Osteoblast (primary cell): ENCODE measurements at regions not wholly inside any gene's neighbourhood (a gene's known extent, or its start where the extent isn't known, plus 50 kb on each side); places are given as distances from the start of the nearest gene placed in this dataset.

Source experiments
- DNase-seq: peaks from one replicate; pipeline ENCODE4 v3.0.0; 2011; ENCODE audit warnings: low spot score, mixed read lengths; ENCODE audit not compliant: insufficient read length; ENCODE audit errors: missing footprints
- H2AFZ ChIP-seq: 2 replicates; pipeline ENCODE4 v1.6.0; 2011; ENCODE audit warnings: mild to moderate bottlenecking, low read length
- H3K27ac ChIP-seq: 2 replicates; pipeline ENCODE4 v1.5.1; 2011; ENCODE audit warnings: mild to moderate bottlenecking, low read depth, low read length, moderate library complexity
- H3K27me3 ChIP-seq: 2 replicates; pipeline ENCODE4 v1.6.0; 2012; ENCODE audit warnings: mild to moderate bottlenecking, control low read depth, inconsistent platforms, low read length, moderate library complexity; ENCODE audit not compliant: insufficient read depth
- H3K36me3 ChIP-seq: 2 replicates; pipeline ENCODE4 v1.5.1; 2011; ENCODE audit warnings: mild to moderate bottlenecking, low read length, control low read depth, moderate library complexity; ENCODE audit not compliant: insufficient read depth
- H3K4me1 ChIP-seq: 2 replicates; pipeline ENCODE4 v1.5.1; 2011; ENCODE audit warnings: mild to moderate bottlenecking, low read length, control low read depth, moderate library complexity; ENCODE audit not compliant: insufficient read depth
- H3K4me2 ChIP-seq: 2 replicates; pipeline ENCODE4 v1.6.0; 2011; ENCODE audit warnings: mild to moderate bottlenecking, low read length; ENCODE audit not compliant: insufficient read depth
- H3K4me3 ChIP-seq: fragments of 200-600 bp; sonication (generic); 3 replicates; pipeline ENCODE4 v1.5.1; 2012; ENCODE audit warnings: mild to moderate bottlenecking, low read length, inconsistent platforms; ENCODE audit not compliant: insufficient read depth
- H3K79me2 ChIP-seq: 2 replicates; pipeline ENCODE4 v1.6.0; 2012; ENCODE audit warnings: mild to moderate bottlenecking, low read length, control low read depth, inconsistent platforms; ENCODE audit not compliant: insufficient read depth
- H3K9me3 ChIP-seq: 2 replicates; pipeline ENCODE4 v1.5.1; 2011; ENCODE audit warnings: low read depth, low read length, control low read depth
- H4K20me1 ChIP-seq: 2 replicates; pipeline ENCODE4 v1.6.0; 2012; ENCODE audit warnings: mild to moderate bottlenecking, low read length, control low read depth; ENCODE audit not compliant: insufficient read depth
- CTCF ChIP-seq: IDR thresholded peaks from 2 replicates; pipeline ENCODE4 v1.5.1; 2011; ENCODE audit warnings: mild to moderate bottlenecking, low read depth, low read length, moderate library complexity; ENCODE audit errors: extremely low read depth

GRCh38 chr3:15974647-15975046, 176.9 kb upstream of the ANKRD28 start:
- TF ChIP-seq CTCF, result peak; percentile 29
- H3K27me3 ChIP-seq, result no peaks in the 10 kb centered on the region
- no peaks in the 10 kb centered on the region for H3K79me2 ChIP-seq
- H3K4me1 ChIP-seq, result no peaks in the 10 kb centered on the region
- H2AFZ ChIP-seq, result no peak overlapping the region
- H3K36me3 ChIP-seq, result no peaks in the 10 kb centered on the region
- H3K27ac ChIP-seq, result no peak overlapping the region
- H3K4me3 ChIP-seq, result no peak overlapping the region
- DNase-seq, result no peak
- no peaks in the 10 kb centered on the region for H4K20me1 ChIP-seq
- no peaks in the 10 kb centered on the region for H3K9me3 ChIP-seq
- H3K4me2 ChIP-seq, result no peak overlapping the region

- Histone ChIP-seq H2AFZ (peak overlapping the region; percentile 60), H3K27ac (no peak overlapping the region), H3K4me3 (no peak overlapping the region), H3K9me3 (no peaks in the 10 kb centered on the region), H4K20me1 (no peaks in the 10 kb centered on the region), H3K4me1 (no peaks in the 10 kb centered on the region), H3K4me2 (no peak overlapping the region), H3K27me3 (no peaks in the 10 kb centered on the region), H3K36me3 (no peaks in the 10 kb centered on the region), H3K79me2 (no peaks in the 10 kb centered on the region)
- no peak for TF ChIP-seq CTCF
- DNase-seq, result no peak
Measured at GRCh38 chr3:15976524-15976923, 178.7 kb upstream of the ANKRD28 start.

GRCh38 chr3:15977090-15977489, 179.3 kb upstream of the ANKRD28 start:
- Histone ChIP-seq H3K4me3 (no peak overlapping the region), H3K79me2 (no peaks in the 10 kb centered on the region), H3K4me1 (peaks cover 3% of the 10 kb centered on the region), H3K4me2 (no peak overlapping the region), H3K27me3 (no peaks in the 10 kb centered on the region), H4K20me1 (no peaks in the 10 kb centered on the region), H3K9me3 (no peaks in the 10 kb centered on the region), H3K27ac (no peak overlapping the region), H2AFZ (peak overlapping the region; percentile 60), H3K36me3 (no peaks in the 10 kb centered on the region)
- no peak for TF ChIP-seq CTCF
- DNase-seq, result peak; percentile 78

- no peak overlapping the region for H3K4me2 ChIP-seq
- no peak for DNase-seq
- H3K27ac ChIP-seq, result no peak overlapping the region
Measured at GRCh38 chr3:15977598-15978232, 179.9 kb upstream of the ANKRD28 start.

More at GRCh38 chr3:15977598-15978232, 179.9 kb upstream of the ANKRD28 start:
- no peak overlapping the region for H2AFZ ChIP-seq
- peaks cover 9% of the 10 kb centered on the region for H3K4me1 ChIP-seq
- no peaks in the 10 kb centered on the region for H4K20me1 ChIP-seq
- H3K27me3 ChIP-seq, result no peaks in the 10 kb centered on the region
- H3K9me3 ChIP-seq, result no peaks in the 10 kb centered on the region
- H3K36me3 ChIP-seq, result no peaks in the 10 kb centered on the region
- H3K4me3 ChIP-seq, result no peak overlapping the region
- TF ChIP-seq CTCF, result no peak
- H3K79me2 ChIP-seq, result no peaks in the 10 kb centered on the region
